ENCODE measurements at regions not wholly inside any gene's neighbourhood (a gene's known extent, or its start where the extent isn't known, plus 50 kb on each side); places are given as distances from the start of the nearest gene placed in this dataset.
"Not testable (repeated sequence)": the region's sequence is repeated elsewhere in the genome, so short reads cannot be mapped to it uniquely, and the experiment has no call there.

GRCh38 chr18:25534401-25534800 is 182.4 kb upstream of the ZNF521 start:
- DNase-seq, result no peak
- H3K27me3 ChIP-seq (replicated peaks; ENCODE audit: insufficient read depth), result no peaks in the 10 kb centered on the region
- no peaks in the 10 kb centered on the region for H3K79me2 ChIP-seq (ENCODE audit: insufficient read depth)
- H3K9me3 ChIP-seq (ENCODE audit: low read depth), result no peaks in the 10 kb centered on the region
- H3K4me2 ChIP-seq (ENCODE audit: unreplicated experiment), result no peak overlapping the region
- no peaks in the 10 kb centered on the region for H3K4me1 ChIP-seq (ENCODE audit: insufficient read depth)
- no peaks in the 10 kb centered on the region for H3K36me3 ChIP-seq (ENCODE audit: low read depth)
- no peak overlapping the region for H3K9ac ChIP-seq
- no peak overlapping the region for H2AFZ ChIP-seq
- no peak overlapping the region for H3K27ac ChIP-seq
- H3F3A ChIP-seq (ENCODE audit: insufficient read depth), result no peaks in the 10 kb centered on the region
- H3K9me2 ChIP-seq (ENCODE audit: insufficient read depth), result no peaks in the 10 kb centered on the region
- TF ChIP-seq EZH2phosphoT487 (IDR thresholded peaks at IDR 0.05; ENCODE audit: insufficient read depth, low read depth) (no peak), EZH2 (IDR thresholded peaks at IDR 0.05; ENCODE audit: insufficient read depth, poor library complexity, severe bottlenecking) (no peak)
- no peak overlapping the region for H3K4me3 ChIP-seq
- no peaks in the 10 kb centered on the region for H4K20me1 ChIP-seq (ENCODE audit: insufficient read depth)
- 4 to 8% methylated on average over 1 of the region's 1 CpG for WGBS, 2 experiments (ENCODE audit: low coverage in 1 of 2, low lambda C conversion rate in 2 of 2, missing lambda C conversion rate in 2 of 2)
- in situ Hi-C loops (cut with MboI), result no loop called here

DNA sequence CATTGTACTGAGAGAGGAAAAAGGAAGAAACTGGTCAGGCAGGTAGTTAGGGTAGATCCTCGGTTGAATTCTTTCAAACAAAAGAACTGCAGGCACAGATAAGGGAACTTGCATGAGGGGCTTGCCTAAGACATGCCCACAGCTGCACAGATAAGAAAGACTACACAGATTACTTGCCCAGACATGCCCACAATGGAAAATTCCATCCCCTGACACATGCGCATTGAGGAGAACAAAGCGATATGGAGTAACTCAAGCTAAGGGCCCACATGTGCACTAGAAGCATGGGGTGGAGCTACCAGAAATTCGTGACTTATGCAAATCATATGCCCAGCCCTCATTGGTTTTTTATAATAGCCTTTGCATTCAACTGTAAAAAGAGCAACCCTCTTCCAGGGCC is 181.3 kb upstream of the ZNF521 start:
- no peaks in the 10 kb centered on the region for H3K9me3 ChIP-seq (ENCODE audit: low read depth)
- no peaks in the 10 kb centered on the region for H3F3A ChIP-seq (ENCODE audit: insufficient read depth)
- H3K4me3 ChIP-seq, result no peak overlapping the region
- 66 to 69% methylated on average over 4 of the region's 4 CpGs for WGBS, 2 experiments (ENCODE audit: low coverage in 1 of 2, low lambda C conversion rate in 2 of 2, missing lambda C conversion rate in 2 of 2)
- no peaks in the 10 kb centered on the region for H3K4me1 ChIP-seq (ENCODE audit: insufficient read depth)
- no peak overlapping the region for H3K9ac ChIP-seq
- H3K4me2 ChIP-seq (ENCODE audit: unreplicated experiment), result no peak overlapping the region
- H3K27ac ChIP-seq, result no peak overlapping the region
- no peaks in the 10 kb centered on the region for H3K9me2 ChIP-seq (ENCODE audit: insufficient read depth)
- no peaks in the 10 kb centered on the region for H3K36me3 ChIP-seq (ENCODE audit: low read depth)
- H3K79me2 ChIP-seq (ENCODE audit: insufficient read depth), result no peaks in the 10 kb centered on the region
- H4K20me1 ChIP-seq (ENCODE audit: insufficient read depth), result no peaks in the 10 kb centered on the region
- no peak for TF ChIP-seq EZH2 (IDR thresholded peaks at IDR 0.05; ENCODE audit: insufficient read depth, poor library complexity, severe bottlenecking)
- no peak for TF ChIP-seq EZH2phosphoT487 (IDR thresholded peaks at IDR 0.05; ENCODE audit: insufficient read depth, low read depth)
- no peak overlapping the region for H2AFZ ChIP-seq
- in situ Hi-C loops (cut with MboI), result no loop called here
- no peak for DNase-seq
- no peaks in the 10 kb centered on the region for H3K27me3 ChIP-seq (replicated peaks; ENCODE audit: insufficient read depth)

- Histone ChIP-seq H3K9ac (no peak overlapping the region), H2AFZ (no peak overlapping the region), H3K4me2 (ENCODE audit: unreplicated experiment) (no peak overlapping the region), H3K9me3 (ENCODE audit: low read depth) (no peaks in the 10 kb centered on the region), H3F3A (ENCODE audit: insufficient read depth) (no peaks in the 10 kb centered on the region), H3K27ac (no peak overlapping the region), H3K9me2 (ENCODE audit: insufficient read depth) (no peaks in the 10 kb centered on the region), H3K79me2 (ENCODE audit: insufficient read depth) (no peaks in the 10 kb centered on the region), H4K20me1 (ENCODE audit: insufficient read depth) (no peaks in the 10 kb centered on the region), H3K36me3 (ENCODE audit: low read depth) (no peaks in the 10 kb centered on the region), H3K27me3 (replicated peaks; ENCODE audit: insufficient read depth) (no peaks in the 10 kb centered on the region), H3K4me1 (ENCODE audit: insufficient read depth) (no peaks in the 10 kb centered on the region), H3K4me3 (no peak overlapping the region)
- no peak for DNase-seq
- in situ Hi-C loops (cut with MboI), result no loop called here
- TF ChIP-seq EZH2phosphoT487 (IDR thresholded peaks at IDR 0.05; ENCODE audit: insufficient read depth, low read depth), result no peak
- no peak for TF ChIP-seq EZH2 (IDR thresholded peaks at IDR 0.05; ENCODE audit: insufficient read depth, poor library complexity, severe bottlenecking)
- WGBS, 2 experiments (ENCODE audit: low coverage in 1 of 2, low lambda C conversion rate in 2 of 2, missing lambda C conversion rate in 2 of 2), result 16 to 25% methylated on average over 3 of the region's 3 CpGs
These were observed 179.2 kb upstream of the ZNF521 start for GRCh38 chr18:25531207-25531606.

GRCh38 chr18:25525789-25526188 is 173.8 kb upstream of the ZNF521 start:
- H2AFZ ChIP-seq; H3K27me3 ChIP-seq (replicated peaks; ENCODE audit: insufficient read depth); H3K9ac ChIP-seq; H3K4me3 ChIP-seq; H3K4me2 ChIP-seq (ENCODE audit: unreplicated experiment); H3K9me3 ChIP-seq (ENCODE audit: low read depth); H4K20me1 ChIP-seq (ENCODE audit: insufficient read depth); H3K79me2 ChIP-seq (ENCODE audit: insufficient read depth); in situ Hi-C loops (cut with MboI); H3F3A ChIP-seq (ENCODE audit: insufficient read depth); H3K9me2 ChIP-seq (ENCODE audit: insufficient read depth); H3K27ac ChIP-seq; DNase-seq; H3K36me3 ChIP-seq (ENCODE audit: low read depth); H3K4me1 ChIP-seq (ENCODE audit: insufficient read depth): not testable (repeated sequence)
- 40 to 100% methylated on average over 1 of the region's 1 CpG for WGBS, 2 experiments (ENCODE audit: low coverage in 1 of 2, low lambda C conversion rate in 2 of 2, missing lambda C conversion rate in 2 of 2)

DNA sequence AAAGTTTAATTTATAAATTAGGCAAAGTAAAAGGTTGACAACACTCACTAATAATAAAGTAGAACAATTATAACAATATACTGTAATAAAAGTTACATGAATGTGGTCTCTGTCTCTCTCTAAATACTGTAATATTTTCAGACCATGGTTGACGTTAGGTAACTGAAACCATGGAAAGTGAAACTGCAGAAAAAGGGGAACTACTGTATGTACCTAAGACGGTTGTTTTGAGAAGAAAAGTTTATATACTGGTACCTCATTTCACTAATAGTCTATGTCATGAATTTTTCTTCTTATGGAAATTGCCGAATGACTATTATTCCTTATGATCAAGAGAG is 166.7 kb upstream of the ZNF521 start:
- in situ Hi-C loops (cut with MboI), result no loop called here
- no peak overlapping the region for H3K9ac ChIP-seq

More for the DNA sequence above, 166.7 kb upstream of the ZNF521 start:
- Histone ChIP-seq H4K20me1 (ENCODE audit: insufficient read depth) (no peaks in the 10 kb centered on the region), H3K9me2 (ENCODE audit: insufficient read depth) (0 out of 2 replicates have a peak, but pooled peaks cover 3% of the 10 kb centered on the region), H3K27me3 (replicated peaks; ENCODE audit: insufficient read depth) (no peaks in the 10 kb centered on the region), H3K4me2 (ENCODE audit: unreplicated experiment) (no peak overlapping the region), H3K36me3 (ENCODE audit: low read depth) (no peaks in the 10 kb centered on the region), H3K4me3 (no peak overlapping the region), H3K4me1 (ENCODE audit: insufficient read depth) (no peaks in the 10 kb centered on the region), H3K9me3 (ENCODE audit: low read depth) (no peaks in the 10 kb centered on the region), H2AFZ (no peak overlapping the region), H3K27ac (no peak overlapping the region), H3F3A (ENCODE audit: insufficient read depth) (no peaks in the 10 kb centered on the region), H3K79me2 (ENCODE audit: insufficient read depth) (no peaks in the 10 kb centered on the region)
- no peak for TF ChIP-seq EZH2 (IDR thresholded peaks at IDR 0.05; ENCODE audit: insufficient read depth, poor library complexity, severe bottlenecking)
- no peak for TF ChIP-seq EZH2phosphoT487 (IDR thresholded peaks at IDR 0.05; ENCODE audit: insufficient read depth, low read depth)
- DNase-seq, result no peak
- WGBS, 2 experiments (ENCODE audit: low coverage in 1 of 2, low lambda C conversion rate in 2 of 2, missing lambda C conversion rate in 2 of 2), result 50 to 53% methylated on average over 3 of the region's 3 CpGs

All from GM23248 (cell line).